Activated CD4-positive, alpha-beta T cell treated with anti-CD3 and anti-CD28 coated beads, Interleukin-2, amount 50 U/mL, for 24 hours (primary cell): ENCODE measurements at regions not wholly inside any gene's neighbourhood (a gene's known extent, or its start where the extent isn't known, plus 50 kb on each side); places are given as distances from the start of the nearest gene placed in this dataset.

Experiments
- DNase-seq, 2 donors: peaks; one replicate each; pipeline ENCODE4 v3.0.0-alpha.2; 2020; ENCODE audit warnings: low read depth in 1 of 2, low spot score in 1 of 2

GRCh38 chrX:9341291-9342201 is 123.3 kb upstream of the TBL1X start:
- DNase-seq, result peak in 1 of 2 donors; percentile 46

DNA sequence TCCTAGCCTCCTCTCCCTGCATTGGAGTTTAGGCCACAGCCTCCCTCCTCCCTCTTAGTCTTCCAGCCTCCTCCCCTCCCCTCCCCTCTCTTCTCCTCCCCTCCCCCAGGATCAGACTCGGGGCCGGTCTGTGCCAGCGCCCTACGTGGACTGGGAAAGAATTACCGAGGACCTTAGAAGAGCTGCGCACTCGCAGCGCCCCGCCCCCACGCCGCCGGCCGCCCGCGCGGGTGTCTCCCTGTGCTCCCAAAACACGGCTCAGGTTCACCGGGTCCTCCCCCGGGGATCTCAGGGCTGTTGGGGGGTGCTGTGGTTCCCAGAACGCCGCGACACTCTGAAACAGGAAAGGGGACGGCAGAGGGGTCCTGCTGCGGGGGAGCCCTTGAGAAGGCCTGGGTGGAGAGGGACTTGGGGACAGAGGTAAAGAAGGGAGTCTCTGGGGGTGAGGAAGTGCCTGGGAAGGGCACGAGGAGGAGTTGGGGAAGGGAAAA is 122.3 kb upstream of the TBL1X start:
- DNase-seq, result no peak

DNA sequence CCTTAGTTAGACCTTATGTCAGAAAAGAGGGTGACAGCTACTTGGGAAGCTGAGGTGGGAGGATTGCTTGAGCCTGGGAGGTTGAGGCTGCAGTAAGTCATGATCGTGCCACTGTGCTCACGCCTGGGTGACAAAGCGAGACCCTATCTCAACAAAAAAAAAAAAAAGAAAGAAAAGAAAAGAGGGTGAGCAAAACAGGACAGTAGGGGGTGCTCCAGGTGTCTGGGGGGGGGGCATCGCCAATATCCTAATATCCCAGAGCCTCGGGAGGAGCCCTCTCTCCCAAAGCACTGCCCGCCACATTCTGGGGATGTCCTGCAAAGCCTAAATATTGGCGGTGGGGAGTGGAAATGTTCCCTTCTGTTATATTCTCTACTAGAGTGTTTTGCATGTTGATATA is 120.9 kb upstream of the TBL1X start:
- no peak for DNase-seq

GRCh38 chrX:9345957-9346356 is 118.9 kb upstream of the TBL1X start:
- no peak for DNase-seq

DNA sequence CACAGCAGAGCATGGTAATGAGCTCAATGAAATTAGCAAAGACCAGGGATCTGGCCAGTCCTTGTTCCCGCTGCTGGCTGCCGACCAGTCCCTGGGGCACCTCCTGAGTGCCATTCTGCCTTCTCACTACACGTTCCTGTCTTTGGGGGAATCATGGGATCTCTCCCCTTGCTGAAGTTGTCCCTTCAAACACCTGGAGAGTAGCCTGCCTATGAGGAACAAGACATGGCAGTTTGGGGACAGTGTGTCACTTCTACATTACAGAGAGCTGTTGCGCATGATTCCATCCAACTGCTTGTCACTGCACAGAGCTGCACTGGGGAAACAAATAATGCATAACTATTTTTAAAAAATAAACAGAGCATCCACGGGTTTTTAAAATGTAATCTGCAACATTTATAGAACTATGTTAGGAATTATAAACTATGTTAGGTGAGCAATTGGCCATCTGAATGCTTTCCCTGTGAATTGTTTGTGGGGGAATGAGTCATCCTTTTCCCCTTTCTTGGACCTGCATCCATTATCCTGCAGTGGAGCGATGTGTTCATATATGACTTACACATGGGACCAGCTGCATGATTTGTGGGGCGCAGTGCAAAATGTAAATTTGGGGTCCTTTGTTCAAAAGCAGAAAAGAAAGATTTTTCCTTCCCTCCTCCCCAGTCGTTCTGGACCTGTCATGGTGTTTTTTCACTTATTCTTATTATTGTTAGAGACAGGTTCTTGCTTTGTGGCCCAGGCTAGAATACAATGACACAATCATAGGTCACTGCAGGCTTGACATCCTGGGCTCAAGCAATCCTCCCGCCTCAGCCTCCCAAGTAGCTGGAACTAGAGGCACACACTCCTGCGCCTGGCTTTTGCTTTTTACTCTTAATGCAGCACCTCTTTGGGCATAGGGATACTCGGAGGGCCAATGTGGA is 115.0 kb upstream of the TBL1X start:
- no peak for DNase-seq

GRCh38 chrX:9351126-9351525 is 113.7 kb upstream of the TBL1X start:
- DNase-seq, result no peak

DNA sequence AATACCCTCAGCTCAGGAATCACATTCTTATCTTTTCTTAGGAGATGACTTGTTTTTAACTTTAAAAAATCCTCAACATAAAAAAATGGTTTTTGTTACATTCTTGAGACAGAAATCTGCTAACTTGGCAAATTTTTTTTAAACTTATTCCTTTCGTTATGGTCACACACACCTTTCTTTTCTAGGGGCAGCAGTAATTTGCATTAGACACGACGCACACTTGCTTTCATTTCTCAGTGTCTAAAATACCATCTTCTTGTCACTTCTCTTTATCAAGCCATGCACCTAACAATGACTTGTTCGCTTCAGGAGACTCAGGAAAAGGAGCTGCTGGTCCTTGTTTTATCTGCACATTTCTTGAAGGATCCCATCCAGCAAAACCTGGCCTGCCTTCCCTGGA is 112.6 kb upstream of the TBL1X start:
- no peak for DNase-seq

DNA sequence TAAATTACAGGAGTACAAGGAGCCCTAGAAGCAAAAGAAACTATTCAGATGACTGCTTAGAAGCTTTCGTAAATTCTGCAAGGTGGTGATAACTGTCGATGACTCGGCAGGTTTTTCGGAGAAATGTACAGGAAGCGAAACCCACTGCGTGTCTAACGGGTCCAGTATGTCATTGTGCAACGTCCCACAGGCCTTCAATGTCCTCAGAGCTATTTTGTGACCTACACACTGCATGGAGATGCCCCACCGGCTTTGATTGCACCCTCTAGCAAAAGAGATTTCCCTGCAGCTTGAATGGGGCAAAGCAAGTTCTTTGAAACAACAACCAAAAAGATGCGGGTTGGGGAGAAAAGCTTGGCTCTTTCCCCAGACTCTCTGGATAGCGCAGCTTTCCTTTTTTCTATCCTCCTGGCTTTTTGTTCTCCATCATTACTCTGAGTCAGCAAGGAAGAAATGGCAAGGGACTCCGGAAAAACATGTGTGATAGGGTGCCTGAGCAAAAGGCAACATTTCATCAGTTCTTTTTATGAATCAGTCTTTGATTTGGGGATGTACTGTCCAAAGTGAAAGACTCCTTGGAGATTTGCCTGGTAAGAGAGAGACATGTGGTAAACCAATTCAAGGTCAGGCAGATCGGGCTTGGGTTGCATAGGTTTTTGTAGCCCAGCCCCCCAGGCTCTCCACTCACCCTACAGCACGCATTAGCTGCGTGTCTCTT is 112.0 kb upstream of the TBL1X start:
- DNase-seq, result no peak

GRCh38 chrX:9354918-9355317 is 109.9 kb upstream of the TBL1X start:
- no peak for DNase-seq

GRCh38 chrX:9355739-9356138 is 109.1 kb upstream of the TBL1X start:
- DNase-seq, result no peak

DNA sequence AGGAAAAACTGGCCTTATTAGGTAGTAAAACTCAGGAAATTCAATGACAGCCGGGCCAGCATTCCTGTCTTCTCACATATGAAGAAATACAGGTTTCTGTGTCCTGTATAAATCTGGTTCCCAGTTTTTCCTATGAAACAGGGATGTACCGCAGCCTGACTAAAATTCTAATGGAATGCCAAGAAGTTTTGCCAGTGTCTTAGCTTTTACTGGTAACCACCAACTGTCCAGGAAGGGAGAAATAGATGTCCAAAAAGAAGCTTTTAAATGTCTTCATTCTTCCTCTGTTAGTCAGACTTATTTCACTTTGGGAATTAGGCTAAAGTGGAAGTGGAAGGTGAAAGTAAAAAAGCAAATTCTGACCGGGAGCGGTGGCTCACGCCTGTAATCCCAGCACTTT is 108.0 kb upstream of the TBL1X start:
- DNase-seq, result no peak

- no peak for DNase-seq
Measured at GRCh38 chrX:9357518-9358114, 107.2 kb upstream of the TBL1X start.

- no peak for DNase-seq
Measured at GRCh38 chrX:9362363-9362928, 102.4 kb upstream of the TBL1X start.

DNA sequence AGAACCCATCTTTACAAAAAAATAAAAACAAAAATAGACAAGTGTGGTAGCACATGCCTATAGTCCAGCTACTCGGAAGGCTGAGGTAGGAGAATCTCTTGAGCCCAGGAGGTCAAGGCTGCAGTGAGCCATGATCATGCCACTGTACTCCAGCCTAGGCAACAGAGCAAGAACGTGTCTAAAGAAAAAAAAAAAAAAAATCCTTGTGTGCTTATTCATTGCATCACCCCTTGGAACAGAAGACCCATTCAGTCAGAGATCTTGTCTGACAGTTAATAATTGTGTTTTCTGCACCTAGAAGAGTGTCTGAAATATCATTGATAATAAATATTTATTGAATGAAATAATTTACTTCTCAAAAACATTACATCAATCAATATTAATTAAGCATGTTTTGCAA is 97.4 kb upstream of the TBL1X start:
- no peak for DNase-seq

DNA sequence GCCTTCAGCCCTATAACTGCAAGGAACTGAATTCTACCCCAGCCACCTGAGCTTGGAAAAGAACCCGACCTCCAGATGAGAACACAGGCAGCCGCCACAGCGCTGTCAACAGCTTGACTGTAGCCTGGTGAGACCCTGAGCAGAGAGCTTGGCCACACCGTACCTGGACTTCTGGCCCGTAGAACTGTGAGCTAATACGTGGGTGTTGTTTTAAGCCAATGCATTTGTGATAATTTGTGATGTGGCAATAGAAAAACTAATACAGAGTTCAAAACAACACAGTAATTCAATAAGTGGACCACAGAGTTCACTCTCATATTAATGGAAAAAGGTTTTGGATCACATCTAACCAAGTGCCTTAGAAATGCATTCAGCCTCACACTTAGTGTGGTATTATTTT is 96.6 kb upstream of the TBL1X start:
- DNase-seq, result no peak

DNA sequence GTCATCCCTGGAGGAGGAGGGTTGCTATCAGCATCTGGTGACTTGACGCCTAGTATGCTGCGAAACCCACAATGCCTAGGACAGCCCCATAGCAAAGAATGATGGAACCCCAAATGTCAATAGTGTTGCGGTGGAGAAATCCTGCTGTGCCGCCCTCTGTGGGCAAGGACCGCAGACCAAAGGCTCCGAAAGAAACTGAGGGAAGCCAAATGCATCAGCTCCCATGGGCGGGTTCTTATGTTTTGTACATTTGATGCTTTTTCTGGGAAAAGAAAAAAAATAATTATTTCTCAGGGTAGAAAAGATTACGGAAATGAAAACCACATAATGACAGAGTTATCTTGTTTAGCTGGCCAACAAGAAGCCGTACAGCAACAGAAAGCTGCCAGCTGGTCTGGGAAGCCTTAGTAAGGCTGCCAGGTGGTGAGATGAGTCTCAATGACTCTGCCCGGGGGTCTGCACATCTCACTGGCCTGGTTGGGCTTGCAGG is 95.0 kb upstream of the TBL1X start:
- no peak for DNase-seq

DNA sequence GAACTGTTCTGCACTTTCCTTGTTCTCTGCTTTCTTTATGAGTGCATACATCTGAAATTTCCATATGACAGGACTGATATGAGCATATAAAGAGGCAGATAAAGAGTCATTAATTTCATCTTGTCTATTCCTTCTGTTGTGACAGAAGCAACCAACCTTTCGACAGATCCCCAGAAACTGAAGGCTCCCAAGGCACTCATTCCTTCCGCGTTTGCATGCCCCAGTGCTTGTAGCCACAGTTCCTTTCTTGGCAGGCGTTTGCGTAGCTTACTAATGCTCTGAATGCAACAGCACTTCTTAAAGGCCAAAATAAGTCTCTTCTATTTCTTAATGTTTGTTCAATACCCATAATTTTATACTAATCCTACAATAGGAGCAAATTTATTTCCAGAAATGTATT is 94.0 kb upstream of the TBL1X start:
- DNase-seq, result no peak

- DNase-seq, result no peak
Measured at GRCh38 chrX:9372866-9373265, 92.0 kb upstream of the TBL1X start.

- DNase-seq, result no peak
Measured at GRCh38 chrX:9373789-9374188, 91.1 kb upstream of the TBL1X start.

- DNase-seq, result no peak
Measured at GRCh38 chrX:9374555-9374954, 90.3 kb upstream of the TBL1X start.
